Ishikawa (cell line): ENCODE measurements at regions not wholly inside any gene's neighbourhood (a gene's known extent, or its start where the extent isn't known, plus 50 kb on each side); places are given as distances from the start of the nearest gene placed in this dataset.

Experiments used
- CREB1 ChIP-seq: IDR thresholded peaks from 2 replicates; pipeline ENCODE4 v1.6.1; 2012; ENCODE audit warnings: low read depth
- FOXM1 ChIP-seq: IDR thresholded peaks from 2 replicates; pipeline ENCODE4 v1.6.1; 2012; ENCODE audit warnings: low read depth, borderline replicate concordance
- REST ChIP-seq: IDR thresholded peaks from 2 replicates; pipeline ENCODE4 v1.6.1; 2012; ENCODE audit warnings: low read depth, mild to moderate bottlenecking
- TEAD4 ChIP-seq: IDR thresholded peaks from 2 replicates; pipeline ENCODE4 v1.6.1; 2012
- TF ChIP-seq, protein P1 (sequence below): IDR thresholded peaks from 2 replicates; pipeline ENCODE4 v1.6.1; 2012

DNA sequence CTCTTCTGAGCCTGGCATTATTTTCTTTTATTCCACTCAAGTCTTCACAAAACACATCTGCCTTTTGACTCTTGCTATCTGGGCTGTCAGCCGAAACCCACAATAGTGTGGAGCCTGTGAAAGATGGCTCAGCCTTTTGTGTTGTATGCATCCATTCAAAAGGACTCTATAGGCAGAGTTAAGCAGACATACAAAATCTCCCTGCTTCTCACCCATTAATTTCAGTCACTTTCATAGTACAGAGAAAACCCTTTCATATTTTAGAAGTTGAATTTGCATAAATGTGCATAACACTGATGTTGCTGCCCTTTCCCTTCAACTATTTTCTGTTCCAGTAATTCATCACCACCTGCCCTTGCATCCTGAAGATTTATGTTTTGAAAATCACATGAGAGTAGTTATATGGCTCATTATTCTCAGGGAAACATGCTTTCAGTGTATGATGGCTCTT lies 154.6 kb downstream of the EVA1A start:
- TF ChIP-seq TEAD4 (no peak), CREB1 (no peak), REST (no peak), FOXM1 (no peak)
- TF ChIP-seq, protein P1, sequence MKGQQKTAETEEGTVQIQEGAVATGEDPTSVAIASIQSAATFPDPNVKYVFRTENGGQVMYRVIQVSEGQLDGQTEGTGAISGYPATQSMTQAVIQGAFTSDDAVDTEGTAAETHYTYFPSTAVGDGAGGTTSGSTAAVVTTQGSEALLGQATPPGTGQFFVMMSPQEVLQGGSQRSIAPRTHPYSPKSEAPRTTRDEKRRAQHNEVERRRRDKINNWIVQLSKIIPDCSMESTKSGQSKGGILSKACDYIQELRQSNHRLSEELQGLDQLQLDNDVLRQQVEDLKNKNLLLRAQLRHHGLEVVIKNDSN: no peak
